GM19463 (cell line): ENCODE measurements at regions not wholly inside any gene's neighbourhood (a gene's known extent, or its start where the extent isn't known, plus 50 kb on each side); places are given as distances from the start of the nearest gene placed in this dataset.

Experiments
- ATAC-seq: cut with Tn5 transposase; IDR thresholded peaks from one replicate; pipeline ENCODE4 v1.9.1; 2021; ENCODE audit warnings: mild to moderate bottlenecking, moderate library complexity; ENCODE audit not compliant: unreplicated experiment

GRCh38 chr9:107989099-107989498 is 499.5 kb upstream of the KLF4 start:
- no peak for ATAC-seq

GRCh38 chr9:107984956-107985355 is 495.4 kb upstream of the KLF4 start:
- ATAC-seq, result no peak

DNA sequence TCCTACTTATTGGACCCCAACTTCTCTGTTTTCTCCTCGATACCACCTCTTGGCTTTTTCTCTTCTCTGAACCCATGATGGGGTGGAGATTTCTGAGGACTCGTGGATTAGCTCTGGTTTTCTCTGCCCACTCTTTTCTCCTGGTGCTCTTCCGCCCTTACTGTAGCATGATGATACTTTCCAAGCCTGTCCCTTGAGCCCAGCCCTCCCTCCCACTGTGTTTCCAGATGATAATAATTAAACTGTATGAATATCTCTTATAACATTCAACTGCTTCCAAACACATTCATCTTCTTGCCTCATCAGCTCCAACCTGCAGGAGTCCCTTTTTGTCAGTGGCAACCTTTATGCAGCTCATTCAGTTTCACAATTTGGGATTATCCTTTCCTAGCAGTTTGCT is 494.2 kb upstream of the KLF4 start:
- ATAC-seq, result no peak

DNA sequence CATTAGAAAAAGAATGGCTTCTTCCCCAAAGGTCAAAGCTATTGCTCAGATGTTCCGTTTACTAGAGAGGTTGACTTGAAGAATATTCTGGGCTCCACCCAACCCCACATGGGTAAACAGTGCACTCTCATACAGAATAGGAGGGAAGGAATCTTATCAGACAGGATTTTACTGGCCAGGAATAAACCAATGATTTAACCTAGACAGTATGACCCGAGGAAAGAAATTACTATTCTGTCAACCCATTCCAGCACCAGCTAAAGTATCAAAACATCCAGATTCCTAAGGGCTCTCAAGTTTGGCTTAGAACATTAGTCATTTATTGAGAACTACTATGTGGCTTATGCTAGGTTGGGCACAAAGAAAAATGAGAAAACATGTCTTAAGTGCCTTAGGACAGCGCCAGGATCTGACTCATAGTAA is 493.6 kb upstream of the KLF4 start:
- ATAC-seq, result no peak

GRCh38 chr9:107982745-107983144 is 493.2 kb upstream of the KLF4 start:
- no peak for ATAC-seq

DNA sequence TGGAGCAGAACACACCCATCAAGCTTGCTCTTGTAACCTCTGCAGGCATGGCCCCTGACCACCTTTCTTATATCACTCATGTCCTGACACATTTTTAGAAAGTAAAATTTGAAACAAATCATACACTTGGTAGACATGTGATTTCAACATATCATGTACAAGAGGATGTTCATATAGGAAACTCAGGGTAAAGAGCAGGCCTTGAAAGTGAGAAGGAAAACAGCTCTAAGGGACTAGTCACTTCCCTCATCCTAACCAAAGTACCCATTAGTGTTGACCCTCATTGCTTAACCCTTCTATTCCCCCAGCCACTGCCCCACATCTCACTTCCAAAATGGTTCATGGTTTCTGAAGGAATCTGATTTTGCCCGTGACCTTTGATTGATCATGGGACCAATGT is 492.4 kb upstream of the KLF4 start:
- ATAC-seq, result no peak

GRCh38 chr9:107980984-107981383 is 491.4 kb upstream of the KLF4 start:
- ATAC-seq, result no peak

- ATAC-seq, result no peak
Observed at GRCh38 chr9:107976767-107977166, 487.2 kb upstream of the KLF4 start.

GRCh38 chr9:107975426-107976010 is 485.9 kb upstream of the KLF4 start:
- ATAC-seq, result no peak

GRCh38 chr9:107973451-107973850 is 483.9 kb upstream of the KLF4 start:
- no peak for ATAC-seq

GRCh38 chr9:107972346-107972745 is 482.8 kb upstream of the KLF4 start:
- ATAC-seq, result no peak

DNA sequence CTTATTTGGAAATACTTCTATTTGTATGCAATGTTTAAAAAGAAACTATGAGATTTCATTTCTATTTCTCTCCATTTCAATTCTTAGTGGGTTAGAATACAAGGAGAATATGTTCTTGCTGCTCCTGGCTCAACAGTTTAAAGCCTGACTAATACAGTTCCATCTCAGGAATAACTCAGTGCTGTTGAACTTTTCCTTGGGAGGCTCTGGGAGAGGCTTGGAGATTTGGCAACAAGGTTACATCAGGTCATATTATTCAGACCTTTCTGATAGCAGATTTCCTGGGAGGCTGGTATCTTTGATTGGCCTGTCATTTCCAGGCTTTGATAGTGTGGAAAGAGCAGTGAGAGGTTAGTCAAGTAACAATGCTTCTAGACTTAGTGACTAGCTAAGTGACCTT is 481.7 kb upstream of the KLF4 start:
- ATAC-seq, result no peak

- ATAC-seq, result no peak
Observed at GRCh38 chr9:107970726-107971125, 481.2 kb upstream of the KLF4 start.

DNA sequence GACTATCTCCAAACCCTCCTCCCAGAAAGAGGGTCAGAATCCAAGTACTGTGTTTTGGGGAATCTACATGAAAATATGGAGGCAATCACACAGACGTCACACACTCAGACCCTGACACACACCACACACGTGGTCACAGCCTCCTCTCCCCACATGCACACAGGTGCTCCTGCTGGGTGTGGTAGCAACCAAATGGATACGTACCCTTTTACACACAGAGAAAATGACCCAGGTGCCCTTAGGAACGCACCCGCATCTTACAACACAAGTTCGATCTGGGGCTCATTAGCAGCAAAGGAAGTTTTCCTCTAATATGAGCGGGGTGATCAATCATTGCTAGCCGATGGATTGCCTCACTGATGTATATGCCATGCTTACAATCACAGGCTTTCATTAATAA is 480.2 kb upstream of the KLF4 start:
- ATAC-seq, result no peak

DNA sequence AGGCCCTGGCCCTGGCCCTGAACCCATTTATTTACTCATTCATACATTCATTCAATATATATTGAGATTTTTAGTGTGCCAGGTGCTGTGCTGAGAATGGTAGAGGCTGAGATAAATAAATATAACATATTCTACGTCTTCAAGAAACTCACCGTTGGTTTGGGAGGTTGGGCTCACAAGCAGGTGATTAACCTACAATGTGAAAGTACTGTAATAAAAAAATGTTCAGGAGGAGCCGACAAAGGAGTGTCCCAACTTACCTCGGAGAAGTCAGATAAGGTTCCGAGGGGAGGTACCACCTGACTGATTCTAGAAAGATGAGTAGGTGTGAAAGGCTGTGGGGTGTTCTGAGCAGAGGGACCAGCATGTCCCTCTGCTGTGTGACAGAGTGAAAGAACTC is 479.6 kb upstream of the KLF4 start:
- no peak for ATAC-seq

DNA sequence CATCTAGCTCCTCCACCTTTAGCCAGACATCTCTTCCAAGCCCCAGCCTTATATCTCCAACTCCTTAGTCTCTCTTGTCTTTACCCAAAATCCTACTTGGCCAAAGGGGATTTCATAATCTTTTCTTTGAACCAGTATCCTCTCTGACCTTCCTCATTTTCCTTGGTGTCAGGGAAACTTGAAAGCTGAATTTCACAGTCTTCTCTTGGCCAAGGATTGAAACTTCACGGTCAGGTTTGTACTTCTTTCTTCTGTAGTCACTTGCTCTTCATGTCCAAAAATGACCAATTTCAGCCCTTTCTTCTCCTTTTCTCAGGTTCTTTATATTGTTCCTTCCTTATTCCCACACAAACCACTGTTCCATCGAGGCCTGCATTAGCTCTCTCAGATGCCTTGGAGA is 473.7 kb upstream of the KLF4 start:
- ATAC-seq, result no peak

DNA sequence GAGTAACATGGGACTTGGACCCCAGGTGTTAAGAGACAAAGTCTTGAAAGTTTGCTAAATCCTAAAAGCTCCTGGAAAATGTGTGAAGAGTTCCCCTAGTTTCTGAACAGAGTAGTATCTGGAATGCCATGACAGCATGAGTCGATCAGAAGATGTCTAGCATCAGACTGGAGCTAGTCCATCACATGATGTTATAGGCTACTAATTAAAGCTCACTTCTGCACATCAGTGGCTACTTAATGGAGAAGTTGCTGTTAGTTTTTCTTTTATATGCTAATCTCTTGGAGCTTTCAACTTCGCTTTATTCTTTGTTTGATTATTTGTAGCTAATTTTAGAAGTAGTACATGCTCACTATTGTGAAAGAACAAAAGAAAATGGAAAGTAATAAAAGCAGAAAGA is 471.3 kb upstream of the KLF4 start:
- ATAC-seq, result no peak

GRCh38 chr9:107954312-107954711 is 464.7 kb upstream of the KLF4 start:
- ATAC-seq, result no peak

DNA sequence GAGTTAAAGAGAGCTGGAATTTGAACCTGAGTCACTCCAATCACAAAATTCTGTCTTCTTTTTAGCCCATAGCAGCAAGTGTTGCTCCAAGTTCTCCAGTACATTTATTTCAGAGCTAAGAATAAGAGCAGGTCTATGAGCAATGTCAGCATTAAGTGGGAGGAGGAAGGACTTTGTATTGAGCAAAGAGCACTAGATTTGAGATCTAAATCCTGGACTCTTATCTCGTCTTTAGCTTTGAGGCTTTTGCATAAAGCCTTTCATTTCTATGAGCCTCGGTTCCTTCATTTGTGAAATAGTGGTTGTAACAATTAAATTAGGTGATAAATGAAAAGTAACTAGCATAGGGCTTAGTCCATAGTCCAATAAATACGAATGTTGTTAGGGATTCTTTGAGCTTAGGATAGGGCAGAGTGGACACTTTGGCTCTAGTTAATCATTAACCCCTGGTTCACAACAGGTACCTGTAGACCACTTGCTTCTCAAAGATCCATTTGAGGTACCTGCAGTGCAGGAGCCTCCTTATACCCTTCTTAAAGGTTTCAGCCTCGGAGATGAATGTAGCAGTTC is 464.1 kb upstream of the KLF4 start:
- no peak for ATAC-seq

DNA sequence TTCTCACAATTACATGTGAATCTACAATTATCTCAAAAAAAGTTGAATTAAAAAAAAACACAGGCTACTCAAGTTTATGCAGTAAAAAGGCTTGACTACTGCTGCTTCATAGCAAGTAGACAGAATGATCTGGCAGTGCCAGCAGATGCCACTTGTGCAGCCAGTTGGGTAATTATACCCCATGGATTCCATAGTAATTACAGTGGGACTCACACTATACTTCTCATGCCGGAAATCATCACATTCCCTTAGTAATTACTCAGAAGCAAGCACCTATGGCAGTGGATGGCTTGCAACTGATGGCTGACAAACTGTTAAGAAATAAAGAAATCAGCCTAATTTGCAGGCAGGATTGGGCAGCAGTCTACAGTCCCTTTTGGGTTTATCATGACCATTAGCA is 463.2 kb upstream of the KLF4 start:
- no peak for ATAC-seq

GRCh38 chr9:107951511-107951910 is 461.9 kb upstream of the KLF4 start:
- ATAC-seq, result no peak

- no peak for ATAC-seq
Observed at GRCh38 chr9:107949061-107949460, 459.5 kb upstream of the KLF4 start.

DNA sequence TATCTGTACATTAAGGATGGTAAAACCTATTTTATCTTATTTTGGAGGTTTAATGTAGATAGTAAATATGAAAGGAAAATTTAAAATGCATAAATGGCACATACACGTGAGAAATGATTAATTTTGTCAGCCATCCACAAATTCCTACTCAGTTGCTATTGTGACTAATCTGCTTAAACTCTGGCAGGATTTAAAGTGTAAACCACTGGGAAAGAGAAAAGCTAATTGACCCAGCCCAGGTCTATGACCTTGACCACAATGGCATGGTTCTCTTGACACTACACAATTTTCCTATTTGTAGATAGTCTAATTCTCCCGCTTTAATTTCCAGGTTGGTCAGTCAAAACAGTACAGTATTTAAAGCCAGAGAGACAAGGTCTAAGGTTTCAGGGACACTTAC is 459.0 kb upstream of the KLF4 start:
- no peak for ATAC-seq
